ENCODE measurements at regions not wholly inside any gene's neighbourhood (a gene's known extent, or its start where the extent isn't known, plus 50 kb on each side); places are given as distances from the start of the nearest gene placed in this dataset.

GRCh38 chr18:76562286-76563122 lies 67.5 kb upstream of the ZNF516 start:
- TF ChIP-seq CTCF (IDR thresholded peaks at IDR 0.05; ENCODE audit: control extremely low read depth in 1 of 3, insufficient read depth in 1 of 3, low read depth in 1 of 3, low read length in 3 of 3) (no peak), TBP (IDR thresholded peaks at IDR 0.05; ENCODE audit: low read depth, low read length) (no peak), MAX (IDR thresholded peaks at IDR 0.05) (no peak)

All from H1 (cell line).